GM23248 (cell line): ENCODE measurements at regions not wholly inside any gene's neighbourhood (a gene's known extent, or its start where the extent isn't known, plus 50 kb on each side); places are given as distances from the start of the nearest gene placed in this dataset.

Experiments
- EZH2 ChIP-seq: fragments of 200-600 bp; sonication (generic); IDR thresholded peaks from 2 replicates; pipeline ENCODE4 v1.6.1; 2018; ENCODE audit warnings: antibody characterized with exemption, mild to moderate bottlenecking; ENCODE audit not compliant: insufficient read depth, poor library complexity, severe bottlenecking
- EZH2phosphoT487 ChIP-seq: fragments of 200-600 bp; sonication (generic); IDR thresholded peaks from 2 replicates; pipeline ENCODE4 v1.6.1; 2018; ENCODE audit warnings: antibody characterized with exemption, moderate library complexity, mild to moderate bottlenecking, low read depth; ENCODE audit not compliant: insufficient read depth

DNA sequence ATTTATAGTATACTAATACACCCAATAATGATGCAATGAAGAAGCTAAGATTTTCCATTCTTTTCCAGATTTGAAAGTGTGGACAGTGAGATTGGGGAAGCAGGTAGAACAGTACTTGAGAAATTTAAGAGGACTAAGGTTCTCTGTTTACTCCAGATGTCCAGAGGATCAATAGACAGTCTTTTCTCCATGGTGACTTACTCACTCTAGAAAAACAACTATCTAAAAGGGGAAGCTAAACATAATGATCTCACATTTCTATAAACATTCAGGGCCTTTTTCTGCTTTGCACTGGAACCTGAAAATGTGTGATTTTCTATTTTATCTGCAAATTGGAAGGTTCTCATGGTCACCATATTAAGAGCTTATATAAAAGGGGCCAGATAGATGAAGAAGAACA is 93.9 kb upstream of the ZBTB18 start:
- TF ChIP-seq EZH2 (no peak), EZH2phosphoT487 (no peak)
